PFSK-1 (cell line): ENCODE measurements at regions not wholly inside any gene's neighbourhood (a gene's known extent, or its start where the extent isn't known, plus 50 kb on each side); places are given as distances from the start of the nearest gene placed in this dataset.

ENCODE experiments used
- FOXP2 ChIP-seq: optimal IDR thresholded peaks from 2 replicates; pipeline ENCODE3; 2011; ENCODE audit warnings: borderline replicate concordance, control low read depth, inconsistent platforms; ENCODE audit not compliant: insufficient read depth; ENCODE audit errors: extremely low read length, extremely low read depth
- POLR2AphosphoS5 ChIP-seq: IDR thresholded peaks from 2 replicates; pipeline ENCODE4 v1.6.1; 2012; ENCODE audit warnings: low read depth, mild to moderate bottlenecking, control low read depth, low read length, moderate library complexity
- SIN3A ChIP-seq: IDR thresholded peaks from 2 replicates; pipeline ENCODE4 v1.6.1; 2012; ENCODE audit warnings: mild to moderate bottlenecking, low read length, moderate library complexity, borderline replicate concordance; ENCODE audit not compliant: insufficient read depth
- TAF1 ChIP-seq: IDR thresholded peaks from 2 replicates; pipeline ENCODE4 v1.6.1; 2012; ENCODE audit warnings: low read length, control low read depth, borderline replicate concordance; ENCODE audit not compliant: insufficient read depth
- TF ChIP-seq, protein P1 (sequence below), 2 experiments: IDR thresholded peaks; 2 replicates each; pipeline versions ENCODE4 v1.6.1 to v1.8.0; 2011 to 2012; ENCODE audit warnings: low read depth in 2 of 2, low read length in 2 of 2, control low read depth in 1 of 2, inconsistent platforms in 1 of 2, mild to moderate bottlenecking in 1 of 2, moderate library complexity in 1 of 2; ENCODE audit not compliant: insufficient read depth in 1 of 2

- TF ChIP-seq TAF1: no peak
- TF ChIP-seq SIN3A: no peak
- TF ChIP-seq, protein P1, sequence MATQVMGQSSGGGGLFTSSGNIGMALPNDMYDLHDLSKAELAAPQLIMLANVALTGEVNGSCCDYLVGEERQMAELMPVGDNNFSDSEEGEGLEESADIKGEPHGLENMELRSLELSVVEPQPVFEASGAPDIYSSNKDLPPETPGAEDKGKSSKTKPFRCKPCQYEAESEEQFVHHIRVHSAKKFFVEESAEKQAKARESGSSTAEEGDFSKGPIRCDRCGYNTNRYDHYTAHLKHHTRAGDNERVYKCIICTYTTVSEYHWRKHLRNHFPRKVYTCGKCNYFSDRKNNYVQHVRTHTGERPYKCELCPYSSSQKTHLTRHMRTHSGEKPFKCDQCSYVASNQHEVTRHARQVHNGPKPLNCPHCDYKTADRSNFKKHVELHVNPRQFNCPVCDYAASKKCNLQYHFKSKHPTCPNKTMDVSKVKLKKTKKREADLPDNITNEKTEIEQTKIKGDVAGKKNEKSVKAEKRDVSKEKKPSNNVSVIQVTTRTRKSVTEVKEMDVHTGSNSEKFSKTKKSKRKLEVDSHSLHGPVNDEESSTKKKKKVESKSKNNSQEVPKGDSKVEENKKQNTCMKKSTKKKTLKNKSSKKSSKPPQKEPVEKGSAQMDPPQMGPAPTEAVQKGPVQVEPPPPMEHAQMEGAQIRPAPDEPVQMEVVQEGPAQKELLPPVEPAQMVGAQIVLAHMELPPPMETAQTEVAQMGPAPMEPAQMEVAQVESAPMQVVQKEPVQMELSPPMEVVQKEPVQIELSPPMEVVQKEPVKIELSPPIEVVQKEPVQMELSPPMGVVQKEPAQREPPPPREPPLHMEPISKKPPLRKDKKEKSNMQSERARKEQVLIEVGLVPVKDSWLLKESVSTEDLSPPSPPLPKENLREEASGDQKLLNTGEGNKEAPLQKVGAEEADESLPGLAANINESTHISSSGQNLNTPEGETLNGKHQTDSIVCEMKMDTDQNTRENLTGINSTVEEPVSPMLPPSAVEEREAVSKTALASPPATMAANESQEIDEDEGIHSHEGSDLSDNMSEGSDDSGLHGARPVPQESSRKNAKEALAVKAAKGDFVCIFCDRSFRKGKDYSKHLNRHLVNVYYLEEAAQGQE (IDR thresholded peaks at IDR 0.05; ENCODE audit: insufficient read depth in 1 of 2, low read depth in 2 of 2, low read length in 2 of 2): no peak
- no peak for TF ChIP-seq POLR2AphosphoS5
- TF ChIP-seq FOXP2: no peak
Measured at GRCh38 chr20:40441771-40442170, 247.3 kb downstream of the MAFB start.

DNA sequence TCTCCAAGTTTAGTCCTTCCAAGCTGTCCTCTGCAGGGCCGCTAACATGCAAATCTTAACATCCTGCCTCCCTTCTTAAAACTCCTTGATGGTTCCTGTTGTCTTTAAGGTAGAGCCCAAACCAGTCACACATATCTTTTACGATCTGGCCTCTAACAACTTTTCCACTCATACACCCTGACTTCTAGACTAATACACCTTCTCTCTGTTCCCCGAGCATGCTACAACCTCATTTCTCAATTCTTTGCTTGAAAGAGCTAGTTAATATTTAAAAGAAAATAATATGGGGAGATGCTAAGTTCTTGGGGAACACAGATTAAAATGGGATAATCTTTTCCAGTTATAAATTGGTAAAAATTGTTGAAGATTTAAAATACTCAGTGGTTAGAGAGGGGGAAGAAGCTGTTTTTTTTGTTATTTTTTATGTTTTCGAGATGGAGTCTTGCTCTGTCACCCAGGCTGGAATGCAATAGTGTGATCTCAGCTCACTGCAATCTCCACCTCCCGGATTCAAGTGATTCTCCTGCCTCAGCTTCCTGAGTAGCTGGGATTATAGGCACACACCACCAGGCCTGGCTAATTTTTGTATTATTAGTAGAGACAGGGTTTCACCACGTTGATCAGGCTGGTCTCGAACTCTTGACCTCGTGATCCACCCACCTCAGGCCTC lies 250.7 kb downstream of the MAFB start:
- TF ChIP-seq FOXP2 (no peak), SIN3A (no peak)

DNA sequence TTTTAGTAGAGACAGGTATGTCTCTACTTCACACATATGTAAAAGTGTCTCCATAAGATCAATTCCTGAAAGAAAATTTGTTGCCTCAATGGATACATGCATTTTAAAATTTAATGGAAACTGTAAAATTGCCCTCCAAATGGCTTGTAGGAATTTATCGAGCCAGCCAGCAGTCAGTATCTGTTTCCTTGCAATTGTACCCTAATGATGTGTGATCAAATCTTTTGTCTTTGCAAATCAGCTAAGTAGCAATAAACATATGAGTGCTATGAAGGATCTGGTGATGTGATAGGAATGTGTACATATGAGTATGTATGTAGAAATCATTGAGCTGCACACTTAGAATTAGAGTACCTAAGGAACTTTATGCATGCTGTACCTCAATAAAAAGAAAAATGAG lies 253.0 kb downstream of the MAFB start:
- no peak for TF ChIP-seq SIN3A
- TF ChIP-seq, protein P1 (IDR thresholded peaks at IDR 0.05; ENCODE audit: insufficient read depth in 1 of 2, low read depth in 2 of 2, low read length in 2 of 2): no peak
- no peak for TF ChIP-seq FOXP2
- no peak for TF ChIP-seq POLR2AphosphoS5
- TF ChIP-seq TAF1: no peak

DNA sequence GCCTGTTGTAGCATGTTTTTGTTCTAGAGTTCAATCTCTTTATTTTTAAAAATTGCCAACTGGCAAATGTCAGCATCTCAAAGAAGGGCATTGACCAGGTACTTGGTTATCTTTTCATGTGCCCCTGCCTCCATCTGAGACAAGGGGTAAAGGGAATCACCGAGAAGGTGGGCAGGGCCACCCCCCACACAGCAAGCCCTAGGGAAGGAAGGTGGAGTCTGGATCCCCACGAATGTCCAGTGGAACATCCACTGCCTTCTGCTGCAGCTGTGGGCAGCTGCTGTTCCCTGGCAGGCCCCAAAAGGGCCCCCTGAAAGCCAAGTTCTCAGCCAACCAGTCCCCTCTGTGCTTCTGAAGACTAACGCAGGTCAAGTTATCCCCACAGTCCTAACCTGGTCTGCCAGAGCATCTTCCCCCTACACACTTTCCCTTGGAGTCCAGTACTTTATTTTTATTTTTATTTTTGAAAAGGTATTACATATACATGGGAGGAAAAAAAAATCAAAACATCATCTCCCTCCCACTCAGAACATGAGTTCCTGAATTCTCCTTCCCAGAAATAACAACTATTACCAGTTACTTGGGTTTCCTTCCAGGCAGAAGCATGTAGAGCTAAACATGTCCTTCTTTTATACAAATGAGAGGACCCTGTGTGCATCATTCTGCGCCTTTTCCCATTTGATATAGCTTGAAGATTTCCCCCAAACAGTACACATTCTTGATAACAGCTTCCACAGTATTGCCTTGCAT lies 253.7 kb downstream of the MAFB start:
- TF ChIP-seq, protein P1 (IDR thresholded peaks at IDR 0.05; ENCODE audit: insufficient read depth in 1 of 2, low read depth in 2 of 2, low read length in 2 of 2): no peak
- no peak for TF ChIP-seq POLR2AphosphoS5
- no peak for TF ChIP-seq FOXP2
- no peak for TF ChIP-seq TAF1
- TF ChIP-seq SIN3A: no peak

GRCh38 chr20:40434122-40434521 lies 254.9 kb downstream of the MAFB start:
- TF ChIP-seq POLR2AphosphoS5: no peak
- TF ChIP-seq TAF1: no peak
- TF ChIP-seq, protein P1 (IDR thresholded peaks at IDR 0.05; ENCODE audit: insufficient read depth in 1 of 2, low read depth in 2 of 2, low read length in 2 of 2): no peak
- no peak for TF ChIP-seq FOXP2
- no peak for TF ChIP-seq SIN3A
